ENCODE measurements at regions not wholly inside any gene's neighbourhood (a gene's known extent, or its start where the extent isn't known, plus 50 kb on each side); places are given as distances from the start of the nearest gene placed in this dataset.

- TF ChIP-seq, protein P1, sequence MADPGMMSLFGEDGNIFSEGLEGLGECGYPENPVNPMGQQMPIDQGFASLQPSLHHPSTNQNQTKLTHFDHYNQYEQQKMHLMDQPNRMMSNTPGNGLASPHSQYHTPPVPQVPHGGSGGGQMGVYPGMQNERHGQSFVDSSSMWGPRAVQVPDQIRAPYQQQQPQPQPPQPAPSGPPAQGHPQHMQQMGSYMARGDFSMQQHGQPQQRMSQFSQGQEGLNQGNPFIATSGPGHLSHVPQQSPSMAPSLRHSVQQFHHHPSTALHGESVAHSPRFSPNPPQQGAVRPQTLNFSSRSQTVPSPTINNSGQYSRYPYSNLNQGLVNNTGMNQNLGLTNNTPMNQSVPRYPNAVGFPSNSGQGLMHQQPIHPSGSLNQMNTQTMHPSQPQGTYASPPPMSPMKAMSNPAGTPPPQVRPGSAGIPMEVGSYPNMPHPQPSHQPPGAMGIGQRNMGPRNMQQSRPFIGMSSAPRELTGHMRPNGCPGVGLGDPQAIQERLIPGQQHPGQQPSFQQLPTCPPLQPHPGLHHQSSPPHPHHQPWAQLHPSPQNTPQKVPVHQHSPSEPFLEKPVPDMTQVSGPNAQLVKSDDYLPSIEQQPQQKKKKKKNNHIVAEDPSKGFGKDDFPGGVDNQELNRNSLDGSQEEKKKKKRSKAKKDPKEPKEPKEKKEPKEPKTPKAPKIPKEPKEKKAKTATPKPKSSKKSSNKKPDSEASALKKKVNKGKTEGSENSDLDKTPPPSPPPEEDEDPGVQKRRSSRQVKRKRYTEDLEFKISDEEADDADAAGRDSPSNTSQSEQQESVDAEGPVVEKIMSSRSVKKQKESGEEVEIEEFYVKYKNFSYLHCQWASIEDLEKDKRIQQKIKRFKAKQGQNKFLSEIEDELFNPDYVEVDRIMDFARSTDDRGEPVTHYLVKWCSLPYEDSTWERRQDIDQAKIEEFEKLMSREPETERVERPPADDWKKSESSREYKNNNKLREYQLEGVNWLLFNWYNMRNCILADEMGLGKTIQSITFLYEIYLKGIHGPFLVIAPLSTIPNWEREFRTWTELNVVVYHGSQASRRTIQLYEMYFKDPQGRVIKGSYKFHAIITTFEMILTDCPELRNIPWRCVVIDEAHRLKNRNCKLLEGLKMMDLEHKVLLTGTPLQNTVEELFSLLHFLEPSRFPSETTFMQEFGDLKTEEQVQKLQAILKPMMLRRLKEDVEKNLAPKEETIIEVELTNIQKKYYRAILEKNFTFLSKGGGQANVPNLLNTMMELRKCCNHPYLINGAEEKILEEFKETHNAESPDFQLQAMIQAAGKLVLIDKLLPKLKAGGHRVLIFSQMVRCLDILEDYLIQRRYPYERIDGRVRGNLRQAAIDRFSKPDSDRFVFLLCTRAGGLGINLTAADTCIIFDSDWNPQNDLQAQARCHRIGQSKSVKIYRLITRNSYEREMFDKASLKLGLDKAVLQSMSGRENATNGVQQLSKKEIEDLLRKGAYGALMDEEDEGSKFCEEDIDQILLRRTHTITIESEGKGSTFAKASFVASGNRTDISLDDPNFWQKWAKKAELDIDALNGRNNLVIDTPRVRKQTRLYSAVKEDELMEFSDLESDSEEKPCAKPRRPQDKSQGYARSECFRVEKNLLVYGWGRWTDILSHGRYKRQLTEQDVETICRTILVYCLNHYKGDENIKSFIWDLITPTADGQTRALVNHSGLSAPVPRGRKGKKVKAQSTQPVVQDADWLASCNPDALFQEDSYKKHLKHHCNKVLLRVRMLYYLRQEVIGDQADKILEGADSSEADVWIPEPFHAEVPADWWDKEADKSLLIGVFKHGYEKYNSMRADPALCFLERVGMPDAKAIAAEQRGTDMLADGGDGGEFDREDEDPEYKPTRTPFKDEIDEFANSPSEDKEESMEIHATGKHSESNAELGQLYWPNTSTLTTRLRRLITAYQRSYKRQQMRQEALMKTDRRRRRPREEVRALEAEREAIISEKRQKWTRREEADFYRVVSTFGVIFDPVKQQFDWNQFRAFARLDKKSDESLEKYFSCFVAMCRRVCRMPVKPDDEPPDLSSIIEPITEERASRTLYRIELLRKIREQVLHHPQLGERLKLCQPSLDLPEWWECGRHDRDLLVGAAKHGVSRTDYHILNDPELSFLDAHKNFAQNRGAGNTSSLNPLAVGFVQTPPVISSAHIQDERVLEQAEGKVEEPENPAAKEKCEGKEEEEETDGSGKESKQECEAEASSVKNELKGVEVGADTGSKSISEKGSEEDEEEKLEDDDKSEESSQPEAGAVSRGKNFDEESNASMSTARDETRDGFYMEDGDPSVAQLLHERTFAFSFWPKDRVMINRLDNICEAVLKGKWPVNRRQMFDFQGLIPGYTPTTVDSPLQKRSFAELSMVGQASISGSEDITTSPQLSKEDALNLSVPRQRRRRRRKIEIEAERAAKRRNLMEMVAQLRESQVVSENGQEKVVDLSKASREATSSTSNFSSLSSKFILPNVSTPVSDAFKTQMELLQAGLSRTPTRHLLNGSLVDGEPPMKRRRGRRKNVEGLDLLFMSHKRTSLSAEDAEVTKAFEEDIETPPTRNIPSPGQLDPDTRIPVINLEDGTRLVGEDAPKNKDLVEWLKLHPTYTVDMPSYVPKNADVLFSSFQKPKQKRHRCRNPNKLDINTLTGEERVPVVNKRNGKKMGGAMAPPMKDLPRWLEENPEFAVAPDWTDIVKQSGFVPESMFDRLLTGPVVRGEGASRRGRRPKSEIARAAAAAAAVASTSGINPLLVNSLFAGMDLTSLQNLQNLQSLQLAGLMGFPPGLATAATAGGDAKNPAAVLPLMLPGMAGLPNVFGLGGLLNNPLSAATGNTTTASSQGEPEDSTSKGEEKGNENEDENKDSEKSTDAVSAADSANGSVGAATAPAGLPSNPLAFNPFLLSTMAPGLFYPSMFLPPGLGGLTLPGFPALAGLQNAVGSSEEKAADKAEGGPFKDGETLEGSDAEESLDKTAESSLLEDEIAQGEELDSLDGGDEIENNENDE (IDR thresholded peaks at IDR 0.05; ENCODE audit: insufficient replicate concordance, low read length): no peak
- TF ChIP-seq POLR2A (IDR thresholded peaks at IDR 0.05; ENCODE audit: control extremely low read depth in 1 of 2, low read depth in 2 of 2, low read length in 2 of 2) (no peak), ASH2L (IDR thresholded peaks at IDR 0.05; ENCODE audit: low read length) (no peak), MAFK (IDR thresholded peaks at IDR 0.05; ENCODE audit: low read depth, low read length) (no peak), KDM1A (IDR thresholded peaks at IDR 0.05; ENCODE audit: borderline replicate concordance, low read length) (no peak), BCL11A (IDR thresholded peaks at IDR 0.05; ENCODE audit: low read depth in 2 of 2, low read length in 2 of 2) (no peak), POLR2AphosphoS5 (IDR thresholded peaks at IDR 0.05; ENCODE audit: low read depth, low read length) (no peak), GABPA (IDR thresholded peaks at IDR 0.05; ENCODE audit: borderline replicate concordance, insufficient read depth, low read length) (peak; percentile 45; the same call in 1 of the 2 replicates), RFX5 (IDR thresholded peaks at IDR 0.05; ENCODE audit: borderline replicate concordance, low read depth, low read length) (no peak), ZNF274 (IDR thresholded peaks at IDR 0.05; ENCODE audit: borderline replicate concordance, extremely low read depth, low read length) (no peak), SUZ12 (IDR thresholded peaks at IDR 0.05; ENCODE audit: low read length) (0 out of 2 replicates have a peak, but pooled peaks have one; percentile 34)
These were observed 127.4 kb downstream of the BARX1 start (continued) for GRCh38 chr9:93827545-93828330.
